22Rv1 (cell line): ENCODE measurements at regions not wholly inside any gene's neighbourhood (a gene's known extent, or its start where the extent isn't known, plus 50 kb on each side); places are given as distances from the start of the nearest gene placed in this dataset.

Experiments used
- CTCF ChIP-seq: fragments of 450-650 bp; IDR thresholded peaks from 2 replicates; pipeline ENCODE4 v1.5.1; 2017; ENCODE audit warnings: mild to moderate bottlenecking
- ZFX ChIP-seq: fragments of 450-650 bp; IDR thresholded peaks from 2 replicates; pipeline ENCODE4 v1.6.1; 2017; ENCODE audit warnings: antibody characterized with exemption, borderline replicate concordance

- TF ChIP-seq CTCF: no peak
- TF ChIP-seq ZFX: no peak
Measured at GRCh38 chr20:43364001-43364400, 93.7 kb upstream of the SRSF6 start.
